ENCODE measurements at regions not wholly inside any gene's neighbourhood (a gene's known extent, or its start where the extent isn't known, plus 50 kb on each side); places are given as distances from the start of the nearest gene placed in this dataset.

DNA sequence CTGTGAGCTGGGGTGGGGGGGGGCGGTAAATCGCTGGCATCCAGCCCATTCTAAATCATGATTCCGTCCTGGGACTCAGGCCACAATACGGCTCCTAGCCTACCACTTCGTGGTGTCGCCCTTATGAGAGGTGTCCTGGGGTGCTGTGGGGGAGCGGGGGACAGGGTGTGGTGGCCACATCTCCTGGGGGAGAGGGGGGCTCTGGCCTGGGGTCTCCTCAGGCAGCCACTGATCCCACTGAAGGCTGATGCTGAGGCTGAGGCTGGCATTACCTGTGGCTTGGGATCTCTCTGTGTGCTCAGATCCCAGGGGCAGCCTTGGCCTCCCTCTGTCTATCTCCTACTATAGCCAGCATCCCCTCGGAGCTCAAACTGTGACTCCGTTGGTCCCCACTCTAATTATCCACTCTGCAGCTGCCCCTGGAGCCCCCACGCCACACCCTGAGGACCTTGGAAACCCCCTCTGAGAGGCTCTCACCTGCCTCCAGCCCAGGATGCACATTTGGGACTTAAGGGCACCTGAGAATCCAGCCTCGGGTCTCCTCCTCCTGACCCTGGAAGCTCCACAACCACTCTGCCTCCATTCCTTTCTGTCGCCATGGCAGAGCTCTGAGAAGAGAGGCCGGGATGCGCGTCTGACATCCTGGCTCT is 249.3 kb upstream of the TCERG1L start:
- no peak for DNase-seq (ENCODE audit: low read depth)

DNA sequence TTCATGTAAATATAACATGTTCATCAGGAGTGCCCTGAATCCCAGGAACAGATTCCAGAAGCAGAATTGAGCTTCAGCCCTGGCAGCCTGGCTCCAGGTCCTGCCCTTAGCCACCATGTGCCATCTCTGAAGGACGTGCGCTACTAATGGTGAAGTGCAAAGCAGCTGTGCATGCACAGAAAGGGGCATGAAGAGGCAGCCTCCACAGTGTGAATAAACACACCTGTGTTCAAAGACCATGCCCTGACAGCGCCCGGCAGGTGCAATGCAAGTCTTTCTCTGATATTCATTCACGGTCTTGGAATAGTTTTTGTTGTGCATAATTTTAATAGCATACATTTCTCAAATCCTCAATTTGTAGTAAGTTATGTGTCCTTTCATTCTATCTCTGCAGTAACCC is 250.4 kb upstream of the TCERG1L start:
- no peak for DNase-seq (ENCODE audit: low read depth)
- H3K4me3 ChIP-seq (ENCODE audit: low read depth, low read length) = no peak overlapping the region

More for the DNA sequence above, 249.3 kb upstream of the TCERG1L start:
- no peak overlapping the region for H3K4me3 ChIP-seq (ENCODE audit: low read depth, low read length)
- no peak for TF ChIP-seq POLR2A (IDR thresholded peaks at IDR 0.05; ENCODE audit: extremely low read depth, insufficient read length)
- no peak for TF ChIP-seq MYC (IDR thresholded peaks at IDR 0.05; ENCODE audit: low read depth, low read length)
- TF ChIP-seq, protein P1, sequence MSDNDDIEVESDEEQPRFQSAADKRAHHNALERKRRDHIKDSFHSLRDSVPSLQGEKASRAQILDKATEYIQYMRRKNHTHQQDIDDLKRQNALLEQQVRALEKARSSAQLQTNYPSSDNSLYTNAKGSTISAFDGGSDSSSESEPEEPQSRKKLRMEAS (IDR thresholded peaks at IDR 0.05; ENCODE audit: low read depth, low read length) = no peak
- TF ChIP-seq, protein P2, sequence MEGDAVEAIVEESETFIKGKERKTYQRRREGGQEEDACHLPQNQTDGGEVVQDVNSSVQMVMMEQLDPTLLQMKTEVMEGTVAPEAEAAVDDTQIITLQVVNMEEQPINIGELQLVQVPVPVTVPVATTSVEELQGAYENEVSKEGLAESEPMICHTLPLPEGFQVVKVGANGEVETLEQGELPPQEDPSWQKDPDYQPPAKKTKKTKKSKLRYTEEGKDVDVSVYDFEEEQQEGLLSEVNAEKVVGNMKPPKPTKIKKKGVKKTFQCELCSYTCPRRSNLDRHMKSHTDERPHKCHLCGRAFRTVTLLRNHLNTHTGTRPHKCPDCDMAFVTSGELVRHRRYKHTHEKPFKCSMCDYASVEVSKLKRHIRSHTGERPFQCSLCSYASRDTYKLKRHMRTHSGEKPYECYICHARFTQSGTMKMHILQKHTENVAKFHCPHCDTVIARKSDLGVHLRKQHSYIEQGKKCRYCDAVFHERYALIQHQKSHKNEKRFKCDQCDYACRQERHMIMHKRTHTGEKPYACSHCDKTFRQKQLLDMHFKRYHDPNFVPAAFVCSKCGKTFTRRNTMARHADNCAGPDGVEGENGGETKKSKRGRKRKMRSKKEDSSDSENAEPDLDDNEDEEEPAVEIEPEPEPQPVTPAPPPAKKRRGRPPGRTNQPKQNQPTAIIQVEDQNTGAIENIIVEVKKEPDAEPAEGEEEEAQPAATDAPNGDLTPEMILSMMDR (IDR thresholded peaks at IDR 0.05; ENCODE audit: low read depth, low read length) = no peak

DNA sequence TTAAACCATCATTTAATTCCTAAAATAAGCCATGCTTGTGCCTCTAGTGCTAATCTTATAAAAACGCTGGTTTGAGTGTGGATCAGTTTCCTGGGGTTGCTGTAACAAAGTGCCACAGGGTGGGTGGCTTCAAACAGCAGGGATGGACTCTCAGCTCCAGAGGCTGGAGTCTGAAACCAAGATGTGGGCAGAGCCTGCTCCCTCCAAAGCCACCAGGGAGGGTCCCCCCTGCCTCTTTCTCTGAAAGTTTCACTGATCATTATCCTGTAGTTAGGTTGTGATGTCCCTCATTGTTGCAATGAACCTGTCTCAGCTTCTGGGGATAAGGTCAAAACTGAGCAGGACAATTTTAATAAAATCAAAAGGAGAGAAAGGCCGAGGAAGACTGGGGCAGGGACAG is 251.9 kb upstream of the TCERG1L start:
- no peak overlapping the region for H3K4me3 ChIP-seq (ENCODE audit: low read depth, low read length)
- no peak for DNase-seq (ENCODE audit: low read depth)
- TF ChIP-seq POLR2A (IDR thresholded peaks at IDR 0.05; ENCODE audit: extremely low read depth, insufficient read length) (no peak), MYC (IDR thresholded peaks at IDR 0.05; ENCODE audit: low read depth, low read length) (no peak)
- TF ChIP-seq, protein P2 (IDR thresholded peaks at IDR 0.05; ENCODE audit: low read depth, low read length) = no peak
- TF ChIP-seq, protein P1 (IDR thresholded peaks at IDR 0.05; ENCODE audit: low read depth, low read length) = no peak

More for the DNA sequence above, 250.4 kb upstream of the TCERG1L start:
- TF ChIP-seq POLR2A (IDR thresholded peaks at IDR 0.05; ENCODE audit: extremely low read depth, insufficient read length) (no peak), MYC (IDR thresholded peaks at IDR 0.05; ENCODE audit: low read depth, low read length) (no peak)
- TF ChIP-seq, protein P2 (IDR thresholded peaks at IDR 0.05; ENCODE audit: low read depth, low read length) = no peak
- TF ChIP-seq, protein P1 (IDR thresholded peaks at IDR 0.05; ENCODE audit: low read depth, low read length) = no peak

DNA sequence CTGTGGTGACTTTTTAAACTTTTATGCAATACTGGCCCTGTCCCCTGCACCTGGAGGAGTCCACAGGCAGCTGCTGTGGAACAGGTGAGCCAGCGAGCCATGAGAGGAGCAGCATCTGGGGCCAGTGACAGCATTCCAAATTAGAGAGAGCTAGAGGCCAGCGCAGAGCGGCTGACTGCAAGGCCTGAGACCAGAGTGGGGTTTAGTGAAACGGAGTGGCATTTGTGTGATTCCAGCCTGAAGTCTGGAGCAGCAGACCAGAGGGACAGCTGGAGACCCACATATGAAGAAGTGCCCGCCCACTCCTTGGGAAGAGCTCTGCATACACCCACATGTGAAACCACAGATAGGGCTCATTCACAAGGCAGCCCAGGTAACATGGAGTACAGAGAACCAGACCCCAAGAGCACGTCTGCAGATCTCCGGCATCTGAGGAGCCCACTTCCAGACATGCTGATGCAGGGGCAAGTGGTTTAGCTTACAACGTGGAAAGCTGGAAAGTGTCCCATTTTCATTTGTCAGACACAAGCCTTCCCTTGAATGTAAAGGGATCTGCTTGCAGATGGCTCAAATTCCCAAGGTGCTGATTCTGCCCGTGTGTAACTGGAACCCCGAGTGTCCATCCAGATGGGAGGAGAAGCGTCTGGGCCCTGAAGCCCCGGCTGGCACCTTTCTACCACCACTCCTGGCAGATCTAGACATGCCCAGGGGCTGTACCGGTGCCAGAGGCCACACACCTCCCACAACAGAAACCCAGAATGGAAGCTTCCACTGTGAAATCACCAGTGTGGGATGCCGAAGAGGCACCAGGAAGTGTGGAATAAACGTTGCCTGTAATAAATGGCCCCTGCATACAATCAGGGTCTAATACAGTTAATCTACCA is 256.0 kb upstream of the TCERG1L start:
- DNase-seq (ENCODE audit: low read depth) = no peak
- TF ChIP-seq, protein P2 (IDR thresholded peaks at IDR 0.05; ENCODE audit: low read depth, low read length) = no peak
- TF ChIP-seq POLR2A (IDR thresholded peaks at IDR 0.05; ENCODE audit: extremely low read depth, insufficient read length) (no peak), MYC (IDR thresholded peaks at IDR 0.05; ENCODE audit: low read depth, low read length) (no peak)
- TF ChIP-seq, protein P1 (IDR thresholded peaks at IDR 0.05; ENCODE audit: low read depth, low read length) = no peak
- no peak overlapping the region for H3K4me3 ChIP-seq (ENCODE audit: low read depth, low read length)

DNA sequence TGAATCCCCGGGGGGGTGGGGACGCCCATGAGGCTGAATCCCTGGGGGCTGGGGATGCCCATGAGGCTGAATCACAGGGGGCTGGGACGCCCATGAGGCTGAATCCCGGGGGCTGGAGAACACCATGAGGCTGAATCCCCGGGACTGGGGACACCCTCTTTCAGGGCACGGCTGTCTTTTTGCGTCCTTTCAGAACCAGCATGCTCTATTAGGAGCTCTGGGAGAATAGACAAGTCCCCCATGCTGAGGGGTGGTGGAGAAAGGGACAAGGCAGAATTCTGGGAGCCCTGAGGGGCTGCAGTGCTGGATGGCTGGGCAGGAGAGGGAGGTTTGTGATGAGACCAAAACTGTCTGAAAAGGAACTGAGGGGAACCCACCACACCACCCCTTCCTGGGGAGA is 257.3 kb upstream of the TCERG1L start:
- no peak for DNase-seq (ENCODE audit: low read depth)
- TF ChIP-seq, protein P1 (IDR thresholded peaks at IDR 0.05; ENCODE audit: low read depth, low read length) = no peak
- TF ChIP-seq POLR2A (IDR thresholded peaks at IDR 0.05; ENCODE audit: extremely low read depth, insufficient read length) = no peak
- TF ChIP-seq, protein P2 (IDR thresholded peaks at IDR 0.05; ENCODE audit: low read depth, low read length) = no peak
- no peak overlapping the region for H3K4me3 ChIP-seq (ENCODE audit: low read depth, low read length)

All from NB4 (cell line).